Choroid plexus epithelial cell (primary cell): ENCODE measurements at regions not wholly inside any gene's neighbourhood (a gene's known extent, or its start where the extent isn't known, plus 50 kb on each side); places are given as distances from the start of the nearest gene placed in this dataset.

Experiments used
- DNase-seq: peaks from one replicate; pipeline ENCODE4 v3.0.0-alpha.2; 2010; ENCODE audit warnings: low read depth
- H3K4me3 ChIP-seq: 2 replicates; pipeline ENCODE4 v1.5.1; 2011; ENCODE audit warnings: low read depth, mild to moderate bottlenecking, control low read depth, low read length, moderate library complexity
- CTCF ChIP-seq: conservative IDR thresholded peaks from 2 replicates; pipeline ENCODE4 v1.5.1; 2011; ENCODE audit warnings: low read depth, mild to moderate bottlenecking, control low read depth, inconsistent platforms, low read length, moderate library complexity

GRCh38 chr10:1802413-1802812 is 65.1 kb upstream of the ADARB2 start:
- DNase-seq = no peak
- no peak overlapping the region for H3K4me3 ChIP-seq
- TF ChIP-seq CTCF = no peak

GRCh38 chr10:1788401-1788800 is 51.1 kb upstream of the ADARB2 start:
- no peak for DNase-seq
- H3K4me3 ChIP-seq = no peak overlapping the region
- TF ChIP-seq CTCF = no peak
